OCI-LY1 (cell line): ENCODE measurements at regions not wholly inside any gene's neighbourhood (a gene's known extent, or its start where the extent isn't known, plus 50 kb on each side); places are given as distances from the start of the nearest gene placed in this dataset.

Experiments
- EZH2 ChIP-seq: fragments of 200-600 bp; sonication (generic), shearing (Covaris generic); IDR thresholded peaks from 2 replicates; pipeline ENCODE4 v1.8.0; 2017; ENCODE audit warnings: borderline replicate concordance, mixed run types, mild to moderate bottlenecking, antibody characterized with exemption, low read length, moderate library complexity, mixed read lengths
- TF ChIP-seq, protein P1 (sequence below): fragments of 200-600 bp; sonication (generic), shearing (Covaris generic); IDR thresholded peaks from 2 replicates; pipeline ENCODE4 v1.5.1; 2017; ENCODE audit warnings: mild to moderate bottlenecking, antibody characterized with exemption, low read length, moderate library complexity, mixed read lengths

DNA sequence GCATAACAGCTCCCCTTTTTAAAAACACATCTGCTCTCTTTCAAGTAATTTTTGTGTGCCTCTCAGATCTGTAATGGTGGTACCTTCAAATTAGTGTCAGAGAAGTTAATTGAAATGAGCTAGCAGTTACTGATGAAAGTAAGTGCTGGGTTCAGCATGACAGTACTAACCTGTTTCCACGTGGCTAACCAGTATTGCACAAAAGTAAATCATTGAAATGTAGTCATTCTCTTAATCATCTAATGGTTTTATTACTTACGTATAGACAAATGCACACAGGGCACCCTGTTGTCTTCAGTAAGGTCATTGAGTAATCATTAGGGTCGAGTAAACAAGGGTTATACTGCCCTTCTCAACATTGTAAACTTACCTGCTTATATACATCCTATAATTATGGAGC is 157.8 kb upstream of the PRR16 start:
- TF ChIP-seq, protein P1, sequence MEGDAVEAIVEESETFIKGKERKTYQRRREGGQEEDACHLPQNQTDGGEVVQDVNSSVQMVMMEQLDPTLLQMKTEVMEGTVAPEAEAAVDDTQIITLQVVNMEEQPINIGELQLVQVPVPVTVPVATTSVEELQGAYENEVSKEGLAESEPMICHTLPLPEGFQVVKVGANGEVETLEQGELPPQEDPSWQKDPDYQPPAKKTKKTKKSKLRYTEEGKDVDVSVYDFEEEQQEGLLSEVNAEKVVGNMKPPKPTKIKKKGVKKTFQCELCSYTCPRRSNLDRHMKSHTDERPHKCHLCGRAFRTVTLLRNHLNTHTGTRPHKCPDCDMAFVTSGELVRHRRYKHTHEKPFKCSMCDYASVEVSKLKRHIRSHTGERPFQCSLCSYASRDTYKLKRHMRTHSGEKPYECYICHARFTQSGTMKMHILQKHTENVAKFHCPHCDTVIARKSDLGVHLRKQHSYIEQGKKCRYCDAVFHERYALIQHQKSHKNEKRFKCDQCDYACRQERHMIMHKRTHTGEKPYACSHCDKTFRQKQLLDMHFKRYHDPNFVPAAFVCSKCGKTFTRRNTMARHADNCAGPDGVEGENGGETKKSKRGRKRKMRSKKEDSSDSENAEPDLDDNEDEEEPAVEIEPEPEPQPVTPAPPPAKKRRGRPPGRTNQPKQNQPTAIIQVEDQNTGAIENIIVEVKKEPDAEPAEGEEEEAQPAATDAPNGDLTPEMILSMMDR, result no peak
- no peak for TF ChIP-seq EZH2
